A204.1 (cell line): ENCODE measurements at regions not wholly inside any gene's neighbourhood (a gene's known extent, or its start where the extent isn't known, plus 50 kb on each side); places are given as distances from the start of the nearest gene placed in this dataset.

Source experiments
- FAIRE-seq: peaks from 2 replicates; lab custom pipeline; 2012; peaks lifted over from hg19 to GRCh38; lab: Jason Lieb, UNC

- no peak for FAIRE-seq
Measured at GRCh38 chr1:243944429-243945160, 94.6 kb upstream of the AKT3 start.

GRCh38 chr1:243943671-243944428 lies 93.8 kb upstream of the AKT3 start:
- no peak for FAIRE-seq

- no peak for FAIRE-seq
Measured at GRCh38 chr1:243942196-243943150, 92.4 kb upstream of the AKT3 start.

- FAIRE-seq, result no peak
Measured at GRCh38 chr1:243940451-243940850, 90.4 kb upstream of the AKT3 start.

- FAIRE-seq, result no peak
Measured at GRCh38 chr1:243939167-243939848, 89.3 kb upstream of the AKT3 start.

GRCh38 chr1:243938208-243938607 lies 88.2 kb upstream of the AKT3 start:
- FAIRE-seq, result no peak

GRCh38 chr1:243933495-243933894 lies 83.5 kb upstream of the AKT3 start:
- no peak for FAIRE-seq

- FAIRE-seq, result no peak
Measured at GRCh38 chr1:243931957-243932356, 81.9 kb upstream of the AKT3 start.

GRCh38 chr1:243930822-243931671 lies 81.0 kb upstream of the AKT3 start:
- FAIRE-seq, result no peak

- FAIRE-seq, result no peak
Measured at GRCh38 chr1:243927381-243927780, 77.3 kb upstream of the AKT3 start.

GRCh38 chr1:243926803-243927245 lies 76.8 kb upstream of the AKT3 start:
- FAIRE-seq, result no peak

GRCh38 chr1:243926299-243926698 lies 76.3 kb upstream of the AKT3 start:
- FAIRE-seq, result no peak

GRCh38 chr1:243924588-243925349 lies 74.7 kb upstream of the AKT3 start:
- no peak for FAIRE-seq

- no peak for FAIRE-seq
Measured at GRCh38 chr1:243924188-243924587, 74.1 kb upstream of the AKT3 start.

GRCh38 chr1:243923292-243924171 lies 73.5 kb upstream of the AKT3 start:
- no peak for FAIRE-seq

- no peak for FAIRE-seq
Measured at GRCh38 chr1:243921111-243921510, 71.1 kb upstream of the AKT3 start.

GRCh38 chr1:243917863-243918565 lies 68.0 kb upstream of the AKT3 start:
- no peak for FAIRE-seq

GRCh38 chr1:243917177-243917862 lies 67.3 kb upstream of the AKT3 start:
- no peak for FAIRE-seq
